IPS-15b (cell line): ENCODE measurements at regions not wholly inside any gene's neighbourhood (a gene's known extent, or its start where the extent isn't known, plus 50 kb on each side); places are given as distances from the start of the nearest gene placed in this dataset.

ENCODE experiments used
- H3K27me3 ChIP-seq: one replicate; pipeline ENCODE4 v1.6.1; 2013; ENCODE audit warnings: low read length; ENCODE audit not compliant: control insufficient read depth, insufficient read depth
- H3K36me3 ChIP-seq: one replicate; pipeline ENCODE4 v1.6.1; 2013; ENCODE audit warnings: low read length; ENCODE audit not compliant: control insufficient read depth, insufficient read depth
- H3K4me1 ChIP-seq: one replicate; pipeline ENCODE4 v1.6.1; 2013; ENCODE audit warnings: mild to moderate bottlenecking, low read length; ENCODE audit not compliant: control insufficient read depth, insufficient read depth
- H3K4me3 ChIP-seq: one replicate; pipeline ENCODE4 v1.5.1; 2013; ENCODE audit warnings: low read depth, low read length
- H3K9ac ChIP-seq: one replicate; pipeline ENCODE4 v1.6.1; 2013; ENCODE audit warnings: low read depth, mild to moderate bottlenecking, low read length
- H3K9me3 ChIP-seq: one replicate; pipeline ENCODE4 v1.6.1; 2013; ENCODE audit warnings: mild to moderate bottlenecking, low read length; ENCODE audit not compliant: control insufficient read depth, insufficient read depth

DNA sequence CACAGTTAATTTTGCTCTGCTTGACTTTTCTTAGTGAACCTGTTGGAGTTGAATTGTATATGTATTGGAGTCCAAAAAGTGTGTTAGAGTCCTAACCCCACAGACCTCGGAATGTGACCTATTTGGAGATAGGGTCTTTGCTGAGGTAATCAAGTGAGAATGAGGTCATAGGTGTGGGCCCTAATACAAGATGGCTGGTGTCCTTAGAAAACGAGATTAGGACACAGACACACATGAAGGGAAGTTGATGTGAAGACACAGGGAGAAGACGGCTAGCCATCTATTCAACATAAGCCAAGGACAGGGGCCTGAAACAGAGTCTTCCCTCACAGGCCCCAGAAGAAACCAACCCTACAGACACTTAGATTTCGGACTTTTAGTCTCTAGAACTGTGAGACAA lies 260.6 kb upstream of the NEBL start:
- no peaks in the 10 kb centered on the region for H3K27me3 ChIP-seq
- no peak overlapping the region for H3K4me3 ChIP-seq
- H3K9me3 ChIP-seq: peaks cover 3% of the 10 kb centered on the region
- H3K36me3 ChIP-seq: no peaks in the 10 kb centered on the region
- peaks cover 9% of the 10 kb centered on the region for H3K4me1 ChIP-seq
- H3K9ac ChIP-seq: no peak overlapping the region

DNA sequence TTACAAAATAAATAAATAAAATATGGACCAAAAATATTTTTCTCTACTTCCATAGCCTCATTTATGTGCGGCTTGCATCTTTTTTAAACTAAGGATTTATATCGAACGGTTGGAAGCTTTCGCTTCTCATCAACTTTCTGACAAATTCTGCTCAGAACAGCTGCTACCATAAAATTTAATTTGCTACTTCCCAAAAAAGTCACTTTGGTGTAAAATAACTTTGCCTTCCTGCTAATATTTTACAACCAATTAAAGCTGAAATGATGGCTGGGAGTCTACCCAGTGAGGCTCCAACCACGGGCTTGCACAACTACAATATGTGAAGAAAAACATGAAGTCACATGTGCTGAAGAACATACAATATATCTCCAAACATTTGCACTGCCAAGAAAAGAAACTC lies 253.1 kb upstream of the NEBL start:
- Histone ChIP-seq H3K36me3 (no peaks in the 10 kb centered on the region), H3K4me3 (no peak overlapping the region), H3K9ac (no peak overlapping the region), H3K27me3 (no peaks in the 10 kb centered on the region), H3K4me1 (peaks cover 7% of the 10 kb centered on the region), H3K9me3 (no peaks in the 10 kb centered on the region)

DNA sequence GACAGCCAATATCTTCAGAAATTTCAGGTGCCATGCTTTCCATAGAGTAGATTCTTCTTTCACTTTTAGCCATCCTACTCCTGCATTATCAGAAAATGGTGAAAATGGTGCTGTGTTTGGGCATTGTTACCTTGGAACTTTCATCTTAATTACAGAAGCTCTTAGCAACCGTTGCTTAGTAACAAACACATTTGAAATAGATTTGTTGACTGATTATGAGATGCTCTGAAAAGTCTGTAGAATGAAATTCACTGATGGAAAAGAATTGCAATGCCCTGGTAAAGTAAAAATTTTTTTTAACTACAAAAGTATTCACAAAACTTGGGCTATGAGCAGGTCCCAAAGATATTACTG lies 249.3 kb upstream of the NEBL start:
- Histone ChIP-seq H3K9me3 (no peaks in the 10 kb centered on the region), H3K27me3 (no peaks in the 10 kb centered on the region), H3K4me1 (peaks cover 7% of the 10 kb centered on the region), H3K9ac (no peak overlapping the region), H3K36me3 (no peaks in the 10 kb centered on the region), H3K4me3 (no peak overlapping the region)

- no peaks in the 10 kb centered on the region for H3K36me3 ChIP-seq
- H3K4me1 ChIP-seq: peaks cover 7% of the 10 kb centered on the region
- H3K9ac ChIP-seq: no peak overlapping the region
- no peaks in the 10 kb centered on the region for H3K27me3 ChIP-seq
- H3K9me3 ChIP-seq: no peaks in the 10 kb centered on the region
- H3K4me3 ChIP-seq: no peak overlapping the region
Observed at GRCh38 chr10:21145751-21146435, 248.8 kb upstream of the NEBL start.

- H3K4me1 ChIP-seq: peaks cover 7% of the 10 kb centered on the region
- no peaks in the 10 kb centered on the region for H3K27me3 ChIP-seq
- no peaks in the 10 kb centered on the region for H3K36me3 ChIP-seq
- no peak overlapping the region for H3K9ac ChIP-seq
- no peak overlapping the region for H3K4me3 ChIP-seq
- no peaks in the 10 kb centered on the region for H3K9me3 ChIP-seq
Observed at GRCh38 chr10:21144047-21144446, 246.9 kb upstream of the NEBL start.

DNA sequence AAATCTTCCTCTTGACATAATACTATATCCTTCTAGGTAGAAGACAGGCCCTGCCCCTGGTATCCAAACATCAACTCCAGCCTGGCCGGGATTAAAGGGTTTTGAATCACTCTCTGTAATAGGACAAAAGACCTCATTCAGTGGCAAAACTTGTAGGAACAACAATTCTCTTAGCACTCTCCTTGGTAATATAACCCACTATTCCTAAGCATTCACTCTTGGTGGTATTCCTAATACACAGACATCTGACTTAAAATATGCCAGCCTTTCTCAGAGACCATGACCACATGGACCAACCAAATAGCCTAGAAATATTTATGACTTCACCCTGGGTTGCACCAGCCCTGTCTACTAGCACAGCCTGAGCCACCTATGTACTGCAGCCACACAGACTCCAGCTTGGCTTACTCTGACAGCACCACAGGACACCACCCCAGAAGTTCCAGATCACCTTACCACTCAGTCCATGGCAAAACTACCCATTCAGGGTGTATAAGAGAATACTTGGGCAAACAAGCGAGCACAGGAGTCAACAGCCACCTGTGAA lies 244.9 kb upstream of the NEBL start:
- Histone ChIP-seq H3K36me3 (no peaks in the 10 kb centered on the region), H3K4me1 (peaks cover 7% of the 10 kb centered on the region), H3K4me3 (no peak overlapping the region), H3K9me3 (no peaks in the 10 kb centered on the region), H3K27me3 (no peaks in the 10 kb centered on the region), H3K9ac (no peak overlapping the region)

DNA sequence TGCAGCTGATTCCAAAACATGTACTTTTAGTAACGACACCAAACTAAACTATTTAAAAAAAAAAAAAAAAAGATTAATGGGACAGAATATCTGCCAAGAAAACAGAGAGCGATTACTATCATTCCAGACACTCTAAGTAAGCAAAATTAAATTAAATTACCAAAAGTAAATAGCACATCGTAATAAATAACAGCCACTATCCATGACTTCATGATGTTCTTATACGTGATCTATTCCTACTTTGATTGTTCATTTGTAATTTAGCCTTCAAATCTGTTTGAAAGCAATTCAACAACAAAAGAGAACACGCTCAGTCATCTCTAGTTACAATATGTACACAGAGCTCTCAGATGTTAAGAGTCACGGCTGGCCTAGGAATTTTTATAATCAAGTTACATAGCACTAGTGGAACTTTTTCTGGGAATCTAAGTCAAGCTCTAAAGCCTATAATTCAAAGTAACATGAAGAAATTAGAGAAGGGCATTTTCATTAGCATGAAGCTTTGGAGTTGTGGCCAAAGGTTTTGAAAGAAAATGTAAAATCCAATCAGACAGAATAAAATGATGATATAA lies 241.7 kb upstream of the NEBL start:
- no peaks in the 10 kb centered on the region for H3K4me1 ChIP-seq
- no peak overlapping the region for H3K4me3 ChIP-seq
- H3K36me3 ChIP-seq: no peaks in the 10 kb centered on the region
- no peak overlapping the region for H3K9ac ChIP-seq
- no peaks in the 10 kb centered on the region for H3K27me3 ChIP-seq
- H3K9me3 ChIP-seq: no peaks in the 10 kb centered on the region

DNA sequence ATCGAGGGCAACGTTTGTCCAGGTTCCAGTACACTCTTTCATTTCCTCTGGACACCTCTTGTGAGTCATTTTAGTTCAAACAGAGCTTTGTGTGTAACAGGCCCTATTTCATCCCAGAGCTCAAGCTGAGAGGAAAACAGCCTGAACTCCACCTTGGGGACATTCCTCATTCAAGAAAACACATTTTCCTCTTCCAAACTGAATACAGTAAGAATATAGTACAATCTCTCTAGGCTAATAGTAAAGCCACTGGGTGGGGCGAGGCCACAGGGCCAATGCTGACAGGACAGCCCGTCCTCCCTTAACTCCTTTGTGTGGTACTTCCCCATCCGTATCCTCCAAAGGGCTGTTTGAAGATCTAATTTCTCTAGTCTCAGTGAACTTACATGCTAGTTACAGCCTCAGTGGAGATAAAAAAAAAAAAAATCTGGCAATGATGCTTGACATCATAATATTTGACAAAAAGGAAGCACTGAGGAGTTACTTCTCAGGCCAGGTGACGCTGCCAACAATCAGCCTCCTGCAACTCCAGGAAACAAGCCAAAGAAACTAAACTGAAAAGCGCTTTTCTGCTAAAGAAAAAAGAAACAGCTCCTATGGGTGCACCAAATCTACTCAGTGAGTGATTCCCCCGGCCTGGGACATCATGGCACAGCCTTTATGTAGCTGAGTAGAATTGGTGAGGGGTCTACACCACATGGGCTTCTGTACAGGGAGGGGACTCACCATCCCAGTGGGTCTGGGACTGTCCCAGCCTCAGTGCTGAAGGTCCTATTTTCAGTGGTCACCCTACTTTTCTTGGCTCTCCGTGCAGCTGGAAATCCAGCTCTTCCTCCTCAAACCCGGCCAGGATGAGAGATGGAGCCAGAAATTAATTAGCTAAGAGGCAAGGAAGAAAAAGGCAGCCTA lies 238.2 kb upstream of the NEBL start:
- Histone ChIP-seq H3K9ac (no peak overlapping the region), H3K27me3 (no peaks in the 10 kb centered on the region), H3K4me3 (no peak overlapping the region), H3K36me3 (no peaks in the 10 kb centered on the region), H3K4me1 (peaks cover under 1% of the 10 kb centered on the region), H3K9me3 (no peaks in the 10 kb centered on the region)

DNA sequence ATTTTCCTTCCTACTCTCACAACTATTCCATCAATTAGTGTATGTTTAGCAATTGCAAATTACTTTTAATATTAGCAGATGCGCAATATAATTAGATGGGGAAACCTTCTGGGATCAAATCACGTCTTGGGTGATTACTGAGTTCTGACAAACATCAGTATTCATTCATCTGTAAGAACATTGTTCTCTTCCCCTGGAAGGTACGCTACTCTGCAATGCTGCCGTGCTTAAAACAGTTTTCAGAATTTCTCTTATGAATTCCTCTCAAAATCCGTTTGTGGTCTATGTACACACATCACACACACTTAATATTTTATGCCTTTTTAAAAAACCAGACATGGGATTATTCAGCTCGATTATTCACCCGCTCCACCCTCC lies 237.5 kb upstream of the NEBL start:
- no peaks in the 10 kb centered on the region for H3K9me3 ChIP-seq
- no peak overlapping the region for H3K4me3 ChIP-seq
- H3K27me3 ChIP-seq: no peaks in the 10 kb centered on the region
- no peaks in the 10 kb centered on the region for H3K36me3 ChIP-seq
- H3K4me1 ChIP-seq: peaks cover 4% of the 10 kb centered on the region
- H3K9ac ChIP-seq: no peak overlapping the region

DNA sequence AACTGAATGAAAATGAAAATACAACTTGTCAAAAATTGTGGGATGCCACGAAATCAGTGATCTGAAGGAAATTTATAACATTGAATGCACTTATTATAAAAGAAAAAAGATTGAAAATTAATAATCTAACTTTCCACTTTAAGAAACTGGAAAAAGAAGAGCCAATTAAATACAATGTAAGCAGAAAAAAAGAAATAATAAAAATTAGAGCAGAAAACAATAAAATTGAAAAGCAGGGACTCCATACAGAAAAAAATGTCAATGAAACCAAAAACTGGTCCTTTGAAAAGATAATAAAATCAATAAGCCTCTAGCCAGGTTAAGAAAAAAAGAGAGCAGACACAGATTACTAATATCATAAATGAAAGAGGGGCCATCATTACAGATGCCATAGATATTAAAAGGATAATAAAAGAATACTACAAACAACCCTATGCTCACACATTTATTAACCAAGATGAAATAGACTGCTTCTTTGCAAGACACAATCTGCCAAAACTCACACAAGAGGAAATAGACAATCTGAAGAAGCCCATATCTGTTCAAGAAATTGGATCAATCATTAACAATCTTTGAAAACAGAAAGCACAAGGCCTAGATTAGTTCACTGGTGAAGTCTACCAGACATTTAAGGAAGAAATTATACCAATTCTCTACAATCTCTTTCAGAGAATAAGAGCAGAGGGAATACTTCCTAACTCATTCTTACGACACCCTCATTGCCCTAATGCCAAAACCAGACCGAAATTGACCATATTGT lies 233.8 kb upstream of the NEBL start:
- Histone ChIP-seq H3K4me3 (no peak overlapping the region), H3K9me3 (no peaks in the 10 kb centered on the region), H3K9ac (no peak overlapping the region), H3K4me1 (peaks cover 4% of the 10 kb centered on the region), H3K36me3 (no peaks in the 10 kb centered on the region), H3K27me3 (no peaks in the 10 kb centered on the region)

- H3K9ac ChIP-seq: no peak overlapping the region
- H3K4me3 ChIP-seq: no peak overlapping the region
- no peaks in the 10 kb centered on the region for H3K9me3 ChIP-seq
- H3K27me3 ChIP-seq: no peaks in the 10 kb centered on the region
- peaks cover 4% of the 10 kb centered on the region for H3K4me1 ChIP-seq
- H3K36me3 ChIP-seq: no peaks in the 10 kb centered on the region
Observed at GRCh38 chr10:21130108-21130507, 233.0 kb upstream of the NEBL start.
